Mucosa of rectum (tissue), 2 donors: ENCODE measurements at regions not wholly inside any gene's neighbourhood (a gene's known extent, or its start where the extent isn't known, plus 50 kb on each side); places are given as distances from the start of the nearest gene placed in this dataset.
"Not testable (repeated sequence)": the region's sequence is repeated elsewhere in the genome, so short reads cannot be mapped to it uniquely, and the experiment has no call there.

Source experiments
- H3K27ac ChIP-seq, 2 donors: one replicate each; pipeline ENCODE4 v1.7.0; 2013; ENCODE audit warnings: inconsistent platforms in 2 of 2, low read depth in 2 of 2, low read length in 2 of 2
- H3K27me3 ChIP-seq, 2 donors: one replicate each; pipeline ENCODE4 v1.7.0; 2013; ENCODE audit warnings: low read length in 2 of 2; ENCODE audit not compliant: control insufficient read depth in 2 of 2, insufficient read depth in 2 of 2
- H3K36me3 ChIP-seq, 2 donors: one replicate each; pipeline ENCODE4 v1.7.0; 2013; ENCODE audit warnings: low read length in 2 of 2; ENCODE audit not compliant: control insufficient read depth in 2 of 2, insufficient read depth in 2 of 2
- H3K4me1 ChIP-seq, 2 donors: one replicate each; pipeline ENCODE4 v1.7.0; 2013; ENCODE audit warnings: low read length in 2 of 2, mild to moderate bottlenecking in 1 of 2; ENCODE audit not compliant: control insufficient read depth in 2 of 2, insufficient read depth in 2 of 2
- H3K4me3 ChIP-seq, 2 donors: one replicate each; pipeline ENCODE4 v1.7.0; 2013; ENCODE audit warnings: low read length in 2 of 2
- H3K9ac ChIP-seq, 2 donors: one replicate each; pipeline ENCODE4 v1.7.0; 2013; ENCODE audit warnings: low read length in 2 of 2, low read depth in 1 of 2, mild to moderate bottlenecking in 1 of 2
- H3K9me3 ChIP-seq, 2 donors: one replicate each; pipeline ENCODE4 v1.7.0; 2013; ENCODE audit warnings: low read length in 2 of 2; ENCODE audit not compliant: control insufficient read depth in 2 of 2
- donor health status: healthy.
- donor health status: Normal muscosa, but diverticular disease.

DNA sequence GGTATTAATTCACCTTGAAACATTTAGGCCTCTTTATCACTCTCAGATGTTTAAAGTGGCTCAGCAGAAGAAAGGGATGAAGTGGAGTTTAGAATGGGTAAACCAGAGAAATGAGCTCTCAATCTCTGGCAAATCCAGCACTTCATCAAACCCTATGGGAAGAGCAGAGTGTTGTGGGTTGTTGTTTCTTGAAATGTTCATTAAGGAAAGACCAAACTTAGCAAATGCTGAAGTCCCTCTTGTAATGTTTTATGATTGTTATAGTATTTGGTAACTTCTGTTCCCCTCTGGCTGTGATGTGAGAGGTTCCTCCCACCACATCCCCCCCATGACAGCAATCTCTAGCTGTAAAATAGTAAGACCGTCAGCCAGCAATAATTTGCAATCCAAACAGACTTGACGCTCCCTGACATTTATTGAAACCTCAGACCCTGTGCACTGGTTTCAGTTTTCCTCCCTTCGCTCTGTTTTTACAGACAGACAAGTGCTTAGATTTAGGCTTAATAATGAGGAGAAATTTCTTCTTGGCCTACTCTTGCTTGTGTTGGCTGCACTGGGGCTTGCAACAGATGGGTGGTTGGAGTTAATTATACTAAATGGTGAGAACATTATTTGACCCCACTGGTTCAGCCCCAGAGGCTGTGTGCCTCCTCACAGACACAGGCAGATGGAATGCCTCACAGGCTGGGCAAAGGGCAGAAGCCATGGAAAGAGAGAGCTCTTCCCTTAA, 609.4 kb upstream of the SOX9 start:
- Histone ChIP-seq H3K9ac (no peak overlapping the region), H3K36me3 (no peaks in the 10 kb centered on the region), H3K27ac (no peak overlapping the region), H3K4me3 (peak overlapping the region in 1 of 2 donors; percentile 1), H3K4me1 (peaks cover 0 to 2% of the 10 kb centered on the region in 2 donors), H3K27me3 (no peaks in the 10 kb centered on the region), H3K9me3 (no peaks in the 10 kb centered on the region)

DNA sequence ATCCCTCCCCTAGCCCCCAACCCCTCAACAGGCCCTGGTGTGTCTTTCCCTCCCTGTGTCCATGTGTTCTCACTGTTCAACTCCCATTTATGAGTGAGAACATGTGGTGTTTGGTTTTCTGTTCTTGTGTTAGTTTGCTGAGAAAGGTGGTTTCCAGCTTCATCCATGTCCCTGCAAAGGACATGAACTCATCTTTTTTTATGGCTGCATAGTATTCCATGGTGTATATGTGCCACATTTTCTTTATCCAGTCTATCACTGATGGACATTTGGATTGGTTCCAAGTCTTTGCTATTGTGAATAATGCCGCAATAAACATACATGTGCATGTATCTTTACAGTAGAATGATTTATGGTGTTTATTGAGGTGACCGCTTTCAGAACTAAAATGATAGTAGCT, 607.1 kb upstream of the SOX9 start:
- H3K9me3 ChIP-seq, H3K36me3 ChIP-seq, H3K27me3 ChIP-seq, H3K9ac ChIP-seq, H3K4me3 ChIP-seq, H3K27ac ChIP-seq, H3K4me1 ChIP-seq: not testable (repeated sequence)

DNA sequence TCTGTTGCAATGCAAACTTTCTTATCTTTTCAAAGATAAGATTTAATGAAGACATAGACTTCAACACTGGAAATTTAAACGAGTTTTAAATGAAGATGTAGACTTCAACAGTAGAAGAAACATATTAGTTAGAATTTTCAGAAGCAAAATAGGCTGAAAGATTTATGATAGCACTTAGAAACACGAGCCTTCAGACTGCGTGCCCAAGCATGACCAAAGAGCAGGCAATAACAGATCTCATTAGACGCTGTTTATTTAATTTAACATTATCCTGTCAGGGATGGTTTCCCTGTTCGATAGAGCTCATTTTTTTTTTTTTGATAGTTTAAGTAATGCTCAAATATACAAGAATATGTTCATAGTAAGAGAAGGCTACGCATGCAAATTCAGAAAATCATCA, 604.7 kb upstream of the SOX9 start:
- no peak overlapping the region for H3K27ac ChIP-seq
- no peak overlapping the region for H3K4me3 ChIP-seq
- peaks cover 0 to 2% of the 10 kb centered on the region in 2 donors for H3K4me1 ChIP-seq
- no peaks in the 10 kb centered on the region for H3K9me3 ChIP-seq
- no peaks in the 10 kb centered on the region for H3K27me3 ChIP-seq
- no peak overlapping the region for H3K9ac ChIP-seq
- H3K36me3 ChIP-seq = no peaks in the 10 kb centered on the region

DNA sequence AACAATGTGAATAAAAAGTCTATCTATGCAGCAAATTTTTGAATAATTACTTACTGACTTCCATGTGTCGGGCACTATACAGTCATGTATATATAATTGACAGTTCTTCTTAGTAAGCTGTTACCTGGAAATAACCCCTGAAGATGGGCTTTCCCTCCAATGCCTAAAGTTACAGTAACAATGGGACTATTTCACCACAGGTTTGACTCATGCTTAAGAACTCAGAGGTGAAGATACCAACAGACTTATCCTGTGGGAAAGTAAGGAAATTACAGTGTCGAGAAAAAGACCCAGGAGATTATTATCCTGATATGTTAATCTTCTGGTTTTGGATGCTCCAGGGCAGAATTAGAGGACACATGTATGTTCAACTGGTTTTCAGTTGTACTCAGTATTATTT, 601.5 kb upstream of the SOX9 start:
- H3K4me1 ChIP-seq = no peaks in the 10 kb centered on the region
- no peaks in the 10 kb centered on the region for H3K36me3 ChIP-seq
- no peaks in the 10 kb centered on the region for H3K9me3 ChIP-seq
- no peaks in the 10 kb centered on the region for H3K27me3 ChIP-seq
- no peak overlapping the region for H3K9ac ChIP-seq
- no peak overlapping the region for H3K4me3 ChIP-seq
- H3K27ac ChIP-seq = no peak overlapping the region

DNA sequence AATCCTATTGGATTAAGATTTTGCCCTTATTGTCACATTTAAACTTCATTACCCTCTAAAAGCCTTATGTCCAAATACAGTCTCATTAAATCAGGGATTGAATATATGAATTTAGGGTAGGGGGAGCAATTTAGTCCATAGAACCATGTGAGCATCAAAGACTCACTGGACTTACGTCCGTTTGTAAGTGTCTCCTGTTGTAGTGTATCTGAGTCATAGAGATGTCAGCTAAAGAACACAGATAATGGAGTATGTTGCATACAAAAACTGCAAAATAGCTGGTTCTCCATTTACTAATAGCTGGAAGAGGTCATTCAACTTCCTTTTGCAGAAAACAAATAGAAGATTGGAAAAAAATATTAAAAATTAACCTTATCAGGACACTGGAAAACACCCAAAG, 599.1 kb upstream of the SOX9 start:
- H3K4me1 ChIP-seq = no peaks in the 10 kb centered on the region
- H3K27me3 ChIP-seq = no peaks in the 10 kb centered on the region
- H3K9ac ChIP-seq = no peak overlapping the region
- H3K9me3 ChIP-seq = no peaks in the 10 kb centered on the region
- no peak overlapping the region for H3K4me3 ChIP-seq
- no peaks in the 10 kb centered on the region for H3K36me3 ChIP-seq
- H3K27ac ChIP-seq = no peak overlapping the region

DNA sequence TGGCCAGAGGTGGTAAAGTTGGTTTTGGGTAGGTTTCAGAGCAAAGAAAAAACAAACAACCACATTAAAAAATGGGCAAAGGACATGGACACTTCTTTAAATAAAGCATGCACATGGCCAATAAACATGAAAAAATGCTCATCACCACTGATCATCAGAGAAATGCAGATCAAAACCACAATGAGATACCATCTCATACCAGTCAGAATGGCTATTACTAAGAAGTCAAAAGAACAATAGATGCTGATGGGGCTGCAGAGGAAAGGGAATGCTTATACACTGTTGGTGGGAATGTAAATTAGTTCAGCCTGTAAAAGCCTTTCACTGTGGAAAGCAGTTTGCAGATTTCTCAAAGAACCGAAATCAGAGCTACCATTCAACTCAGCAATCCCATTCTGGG, 598.4 kb upstream of the SOX9 start:
- Histone ChIP-seq H3K9me3 (no peaks in the 10 kb centered on the region), H3K4me3 (no peak overlapping the region), H3K27ac (no peak overlapping the region), H3K27me3 (no peaks in the 10 kb centered on the region), H3K36me3 (no peaks in the 10 kb centered on the region), H3K9ac (no peak overlapping the region), H3K4me1 (no peaks in the 10 kb centered on the region)

DNA sequence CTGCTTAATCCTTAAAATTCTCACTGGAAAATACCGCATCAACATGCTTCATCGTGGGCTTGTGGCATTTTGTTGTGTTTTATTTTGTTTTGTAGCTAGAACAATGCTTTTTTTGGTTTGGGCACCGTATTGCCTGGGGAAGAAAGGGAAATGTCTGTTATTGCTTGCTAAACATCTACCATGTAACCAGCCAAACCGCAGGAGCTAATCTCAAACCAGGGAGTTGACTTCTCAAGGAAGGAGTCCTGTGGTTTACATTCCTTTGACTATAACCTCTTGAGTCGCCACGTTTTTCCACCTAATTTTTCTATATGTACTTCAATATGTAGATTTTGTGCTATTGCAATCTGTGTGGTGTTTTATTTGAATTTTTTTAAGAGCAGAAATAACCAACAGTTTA, 593.5 kb upstream of the SOX9 start:
- H3K27ac ChIP-seq = no peak overlapping the region
- no peaks in the 10 kb centered on the region for H3K4me1 ChIP-seq
- H3K9ac ChIP-seq = no peak overlapping the region
- no peak overlapping the region for H3K4me3 ChIP-seq
- H3K27me3 ChIP-seq = no peaks in the 10 kb centered on the region
- H3K36me3 ChIP-seq = no peaks in the 10 kb centered on the region
- H3K9me3 ChIP-seq = no peaks in the 10 kb centered on the region

DNA sequence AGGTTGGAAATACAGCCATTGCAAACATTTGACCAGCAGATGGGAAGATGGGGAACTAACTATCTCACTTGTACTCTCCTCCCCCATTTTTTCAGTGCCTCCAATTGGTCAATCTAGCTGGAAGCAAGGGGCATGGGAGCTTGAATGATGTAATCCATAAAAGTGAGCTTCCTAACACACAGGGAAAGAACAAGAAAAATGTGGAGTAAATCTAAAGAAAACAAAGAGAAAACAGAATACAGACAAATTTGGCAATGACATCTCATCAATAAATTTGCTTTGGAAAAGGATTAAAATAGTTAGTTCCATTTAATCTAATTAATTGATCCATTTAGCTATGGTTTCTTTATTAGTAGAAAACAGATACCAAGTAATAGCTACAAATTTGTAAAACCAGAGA, 592.6 kb upstream of the SOX9 start:
- no peak overlapping the region for H3K27ac ChIP-seq
- no peaks in the 10 kb centered on the region for H3K9me3 ChIP-seq
- no peak overlapping the region for H3K9ac ChIP-seq
- no peaks in the 10 kb centered on the region for H3K36me3 ChIP-seq
- H3K27me3 ChIP-seq = no peaks in the 10 kb centered on the region
- no peak overlapping the region for H3K4me3 ChIP-seq
- H3K4me1 ChIP-seq = no peaks in the 10 kb centered on the region

DNA sequence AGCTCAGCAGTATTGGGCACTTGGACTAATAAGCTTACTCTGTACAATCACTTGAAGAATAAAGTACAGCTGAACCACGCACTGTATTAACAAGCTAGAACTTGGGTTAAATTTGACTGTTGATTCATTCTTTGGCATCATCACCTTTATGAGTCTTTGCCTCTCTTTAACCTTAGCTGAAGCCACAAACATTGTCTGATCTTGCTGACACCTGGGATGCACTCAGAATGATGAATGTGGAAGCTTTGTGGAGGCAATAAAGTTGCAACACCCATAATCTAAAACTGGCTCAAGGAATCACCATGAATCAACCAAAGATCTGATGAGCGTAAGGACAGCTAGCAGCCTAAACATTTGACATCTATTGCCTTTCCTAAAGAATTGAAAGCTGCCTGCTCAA, 590.6 kb upstream of the SOX9 start:
- Histone ChIP-seq H3K9me3 (no peaks in the 10 kb centered on the region), H3K27me3 (no peaks in the 10 kb centered on the region), H3K4me3 (no peak overlapping the region), H3K36me3 (no peaks in the 10 kb centered on the region), H3K4me1 (no peaks in the 10 kb centered on the region), H3K9ac (no peak overlapping the region), H3K27ac (no peak overlapping the region)

DNA sequence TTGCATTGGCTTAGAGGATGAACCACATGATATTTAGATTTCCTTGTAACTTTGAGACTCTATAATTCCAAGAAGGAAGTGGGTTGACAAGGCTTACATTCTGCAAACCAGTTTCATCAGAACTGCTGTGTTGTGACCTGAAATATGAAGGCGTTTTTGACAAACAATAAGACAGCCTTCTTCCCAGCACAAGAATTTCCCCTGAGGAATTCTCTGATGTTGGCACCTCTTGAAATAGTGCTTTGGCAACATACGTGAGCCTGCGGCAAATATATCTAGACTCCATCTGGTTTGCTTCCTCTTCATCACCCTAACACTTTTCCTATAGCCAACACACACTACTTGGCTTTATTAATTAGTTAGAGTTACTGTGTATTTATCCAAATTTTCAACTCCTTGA, 585.5 kb upstream of the SOX9 start:
- Histone ChIP-seq H3K4me3 (no peak overlapping the region), H3K9ac (no peak overlapping the region), H3K9me3 (no peaks in the 10 kb centered on the region), H3K27me3 (no peaks in the 10 kb centered on the region), H3K36me3 (no peaks in the 10 kb centered on the region), H3K4me1 (no peaks in the 10 kb centered on the region), H3K27ac (no peak overlapping the region)

DNA sequence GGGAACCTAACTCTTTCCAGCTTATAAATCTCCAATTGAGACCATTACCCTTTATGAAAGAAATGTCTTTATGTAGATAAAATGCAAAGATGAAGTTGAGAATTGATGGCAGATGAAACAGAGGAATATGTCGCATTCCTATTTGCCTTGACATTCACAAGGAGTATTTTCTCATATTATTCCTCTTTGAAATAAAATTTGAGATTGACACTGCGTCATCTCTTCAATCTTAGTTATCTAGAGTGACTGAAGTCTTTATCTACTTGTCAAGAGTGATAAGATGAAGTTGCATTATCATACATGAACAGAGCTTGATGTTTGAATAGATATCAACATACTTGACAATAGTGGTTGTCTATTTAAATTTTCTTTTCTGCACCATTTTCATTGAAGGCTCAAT, 574.4 kb upstream of the SOX9 start:
- Histone ChIP-seq H3K27ac (no peak overlapping the region), H3K9ac (no peak overlapping the region), H3K9me3 (no peaks in the 10 kb centered on the region), H3K36me3 (no peaks in the 10 kb centered on the region), H3K27me3 (no peaks in the 10 kb centered on the region), H3K4me3 (no peak overlapping the region), H3K4me1 (no peaks in the 10 kb centered on the region)
